ENCODE measurements at regions not wholly inside any gene's neighbourhood (a gene's known extent, or its start where the extent isn't known, plus 50 kb on each side); places are given as distances from the start of the nearest gene placed in this dataset.

- TF ChIP-seq JUNB (IDR thresholded peaks at IDR 0.05) (no peak), ZFP36 (IDR thresholded peaks at IDR 0.05; ENCODE audit: borderline replicate concordance, partially characterized antibody) (no peak), MAFK (IDR thresholded peaks at IDR 0.05; ENCODE audit: partially characterized antibody) (no peak), RARB (CRISPR knock-in tag; IDR thresholded peaks at IDR 0.05) (no peak), ESRRA (IDR thresholded peaks at IDR 0.05; ENCODE audit: borderline replicate concordance, low read length) (no peak), NPAS2 (CRISPR knock-in tag; IDR thresholded peaks at IDR 0.05; ENCODE audit: borderline replicate concordance) (no peak), REST (IDR thresholded peaks at IDR 0.05) (no peak)
Observed at GRCh38 chr3:22231061-22231460, 480.1 kb upstream of the ZNF385D start (continued).

GRCh38 chr3:22236490-22237270, 485.7 kb upstream of the ZNF385D start:
- Histone ChIP-seq H3K9me3 (no peaks in the 10 kb centered on the region), H3K4me2 (0 out of 3 replicates have a peak overlapping the region, but pooled peaks have one; percentile 4), H3K27ac (no peak overlapping the region), H3K4me1 (no peaks in the 10 kb centered on the region), H3K4me3 (no peak overlapping the region)
- peak in 1 of 2 experiments; percentile 4 for DNase-seq (ENCODE audit: low read depth in 1 of 2, low spot score in 1 of 2)
- ATAC-seq, result no peak
- no peak for TF ChIP-seq ZSCAN20 (CRISPR knock-in tag; IDR thresholded peaks at IDR 0.05)
- no peak for TF ChIP-seq REST (IDR thresholded peaks at IDR 0.05)
- TF ChIP-seq NFE2L2 (conservative IDR thresholded peaks at IDR 0.05; ENCODE audit: low read length), result peak; percentile 51
- TF ChIP-seq ATOH8 (CRISPR knock-in tag; IDR thresholded peaks at IDR 0.05; ENCODE audit: low read depth), result no peak
- no peak for TF ChIP-seq BCL3 (IDR thresholded peaks at IDR 0.05)
- TF ChIP-seq ZC3H11A (IDR thresholded peaks at IDR 0.05), result no peak
- no peak for TF ChIP-seq CEBPB (IDR thresholded peaks at IDR 0.05)
- TF ChIP-seq CHD2 (IDR thresholded peaks at IDR 0.05; ENCODE audit: low read length, partially characterized antibody), result no peak
- TF ChIP-seq E2F6 (IDR thresholded peaks at IDR 0.05; ENCODE audit: borderline replicate concordance, low read depth), result no peak
- TF ChIP-seq HMGXB4 (CRISPR knock-in tag; IDR thresholded peaks at IDR 0.05; ENCODE audit: borderline replicate concordance), result no peak
- no peak for TF ChIP-seq CHD4 (IDR thresholded peaks at IDR 0.05; ENCODE audit: borderline replicate concordance)
- TF ChIP-seq CBX2 (IDR thresholded peaks at IDR 0.05; ENCODE audit: borderline replicate concordance, low read depth), result no peak
- TF ChIP-seq BHLHE40 (IDR thresholded peaks at IDR 0.05; ENCODE audit: low read depth, low read length), result no peak
- TF ChIP-seq FOSL2 (IDR thresholded peaks at IDR 0.05), result no peak
- no peak for TF ChIP-seq FOSL2 (CRISPR knock-in tag; IDR thresholded peaks at IDR 0.05)
- no peak for TF ChIP-seq ESRRA (IDR thresholded peaks at IDR 0.05; ENCODE audit: borderline replicate concordance, low read length)
- peak; percentile 71 for TF ChIP-seq MAFK (IDR thresholded peaks at IDR 0.05; ENCODE audit: partially characterized antibody)
- TF ChIP-seq CBX8 (IDR thresholded peaks at IDR 0.05), result no peak
- WGBS (ENCODE audit: missing lambda C conversion rate), result 41% methylated on average over 3 of the region's 3 CpGs
- CTCF ChIA-PET, result no interaction called here
- no peak for FAIRE-seq
- POLR2A ChIA-PET, result no interaction called here
